Adrenal gland (tissue), 5 donors: ENCODE measurements at regions not wholly inside any gene's neighbourhood (a gene's known extent, or its start where the extent isn't known, plus 50 kb on each side); places are given as distances from the start of the nearest gene placed in this dataset.

Experiments used
- CTCF ChIP-seq, 6 experiments: fragments of 450-650 bp in 4 of 6; fragments of 200-600 bp in 2 of 6; sonication (generic) in 1 of 6; IDR thresholded peaks; 1 replicate in 5 of 6; 2 replicates in 1 of 6; pipeline versions ENCODE4 v1.5.1 to v1.8.0; 2016 to 2021; ENCODE audit warnings: antibody characterized with exemption in 6 of 6, mild to moderate bottlenecking in 2 of 6, moderate library complexity in 1 of 6
- POLR2A ChIP-seq, 2 donors: fragments of 450-650 bp; IDR thresholded peaks; one replicate each; pipeline ENCODE4 v1.6.1; 2017; ENCODE audit warnings: antibody characterized with exemption in 2 of 2, mild to moderate bottlenecking in 2 of 2, moderate library complexity in 1 of 2
- donor health status: DM: no; HTN: no; CAD: no.

- TF ChIP-seq CTCF (IDR thresholded peaks at IDR 0.05) (no peak), POLR2A (IDR thresholded peaks at IDR 0.05) (no peak)
Measured at GRCh38 chr15:20340331-20340811, 201.2 kb downstream of the GOLGA6L6 start.
